T-helper 2 cell treated with Interferon-gamma antibody and Interleukin-4, amounts not matched to agents 100 ng/mL and 5 ng/mL, for 36 hours (primary cell): ENCODE measurements at regions not wholly inside any gene's neighbourhood (a gene's known extent, or its start where the extent isn't known, plus 50 kb on each side); places are given as distances from the start of the nearest gene placed in this dataset.

Source experiments
- intact Hi-C: fragments of 100-400 bp; cut with micrococcal nuclease; formaldehyde crosslinking; loops from one replicate; pipeline ENCODE4 v1.15.1; 2023

GRCh38 chr7:91518058-91518457 lies 253.8 kb downstream of the FZD1 start:
- intact Hi-C loops: no loop called here

GRCh38 chr7:91519241-91520158 lies 255.3 kb downstream of the FZD1 start:
- intact Hi-C loops: no loop called here

- intact Hi-C loops: no loop called here
Measured at GRCh38 chr7:91520645-91521044, 256.4 kb downstream of the FZD1 start.

- intact Hi-C loops: no loop called here
Measured at GRCh38 chr7:91526404-91526803, 262.2 kb downstream of the FZD1 start.

GRCh38 chr7:91527460-91527859 lies 263.2 kb downstream of the FZD1 start:
- intact Hi-C loops: no loop called here

GRCh38 chr7:91533996-91534395 lies 269.8 kb downstream of the FZD1 start:
- intact Hi-C loops: no loop called here

GRCh38 chr7:91537260-91538152 lies 273.3 kb downstream of the FZD1 start:
- intact Hi-C loops: no loop called here

GRCh38 chr7:91541641-91542040 lies 277.4 kb downstream of the FZD1 start:
- intact Hi-C loops: no loop called here

- intact Hi-C loops: no loop called here
Measured at GRCh38 chr7:91543646-91544045, 279.4 kb downstream of the FZD1 start.

- intact Hi-C loops: no loop called here
Measured at GRCh38 chr7:91549878-91550277, 285.6 kb downstream of the FZD1 start.

GRCh38 chr7:91550931-91551330 lies 286.7 kb downstream of the FZD1 start:
- intact Hi-C loops: no loop called here

- intact Hi-C loops: no loop called here
Measured at GRCh38 chr7:91551377-91552175, 287.3 kb downstream of the FZD1 start.

- intact Hi-C loops: no loop called here
Measured at GRCh38 chr7:91553410-91553895, 289.2 kb downstream of the FZD1 start.

- intact Hi-C loops: no loop called here
Measured at GRCh38 chr7:91554883-91555282, 290.6 kb downstream of the FZD1 start.

GRCh38 chr7:91556239-91556638 lies 292.0 kb downstream of the FZD1 start:
- intact Hi-C loops: no loop called here

- intact Hi-C loops: no loop called here
Measured at GRCh38 chr7:91556956-91557650, 292.9 kb downstream of the FZD1 start.

- intact Hi-C loops: no loop called here
Measured at GRCh38 chr7:91557789-91558404, 293.7 kb downstream of the FZD1 start.

- intact Hi-C loops: no loop called here
Measured at GRCh38 chr7:91559947-91560346, 295.7 kb downstream of the FZD1 start.

- intact Hi-C loops: no loop called here
Measured at GRCh38 chr7:91564101-91564500, 299.9 kb downstream of the FZD1 start.

GRCh38 chr7:91564541-91564940 lies 300.3 kb downstream of the FZD1 start:
- intact Hi-C loops: no loop called here
